ENCODE measurements at regions not wholly inside any gene's neighbourhood (a gene's known extent, or its start where the extent isn't known, plus 50 kb on each side); places are given as distances from the start of the nearest gene placed in this dataset.
"Not testable (repeated sequence)": the region's sequence is repeated elsewhere in the genome, so short reads cannot be mapped to it uniquely, and the experiment has no call there.

DNA sequence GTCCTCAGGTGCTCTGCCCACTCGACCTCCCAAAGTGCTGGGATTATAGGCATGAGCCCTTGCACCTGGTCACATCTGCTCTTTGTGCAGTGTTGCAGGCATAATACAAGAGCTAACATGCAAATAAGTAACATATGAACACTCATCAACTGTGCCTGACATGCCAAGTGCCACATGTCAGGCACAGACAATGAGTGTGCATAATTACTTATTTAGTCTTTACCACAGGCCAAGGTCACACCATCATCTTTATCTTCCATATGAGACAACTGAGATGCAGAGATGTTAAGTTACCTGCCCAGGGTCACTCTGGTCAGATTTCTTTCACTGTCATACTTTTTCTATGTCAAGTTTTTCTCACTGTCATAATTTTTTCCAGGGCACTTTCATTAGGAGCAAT lies 126.1 kb downstream of the PPIAL4G start:
- DNase-seq (ENCODE audit: low spot score), result no peak

DNA sequence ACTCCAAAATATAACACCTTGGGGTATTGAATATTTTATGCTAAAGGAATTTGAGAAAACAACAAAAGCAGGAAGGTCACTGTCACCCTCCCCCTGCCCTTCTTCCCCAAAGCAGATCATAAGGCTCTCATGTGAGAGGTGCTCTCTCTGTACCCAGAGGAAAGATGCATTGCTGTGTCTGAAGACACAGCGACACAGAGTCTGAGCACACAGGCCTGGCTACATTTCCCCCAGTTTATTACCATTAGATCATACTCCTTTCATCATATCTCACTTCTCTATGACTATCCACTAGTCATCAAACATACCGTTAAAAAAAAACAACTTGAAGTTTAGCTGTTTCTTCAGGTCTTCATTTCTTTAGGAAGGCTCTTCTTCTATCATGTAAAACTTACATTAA lies 127.1 kb downstream of the PPIAL4G start:
- no peak for DNase-seq (ENCODE audit: low spot score)

DNA sequence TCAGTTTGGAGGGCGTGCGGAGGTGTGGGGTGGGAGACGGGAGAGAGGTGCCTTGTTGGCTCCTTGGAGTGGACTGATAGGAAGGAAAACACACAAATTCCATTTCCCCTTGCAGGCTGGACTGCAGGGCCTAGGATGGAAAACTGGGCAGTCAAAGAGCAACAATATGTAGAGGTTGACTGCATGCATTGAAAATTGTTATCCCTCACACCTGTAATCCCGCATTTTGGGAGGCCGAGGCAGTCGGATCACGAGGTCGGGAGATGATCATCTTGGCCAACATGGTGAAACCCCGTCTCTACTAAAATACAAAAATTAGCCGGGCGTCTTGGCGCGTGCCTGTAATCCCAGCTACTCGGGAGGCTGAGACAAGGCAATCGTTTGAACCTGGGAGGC lies 128.2 kb downstream of the PPIAL4G start:
- no peak for DNase-seq (ENCODE audit: low spot score)

DNA sequence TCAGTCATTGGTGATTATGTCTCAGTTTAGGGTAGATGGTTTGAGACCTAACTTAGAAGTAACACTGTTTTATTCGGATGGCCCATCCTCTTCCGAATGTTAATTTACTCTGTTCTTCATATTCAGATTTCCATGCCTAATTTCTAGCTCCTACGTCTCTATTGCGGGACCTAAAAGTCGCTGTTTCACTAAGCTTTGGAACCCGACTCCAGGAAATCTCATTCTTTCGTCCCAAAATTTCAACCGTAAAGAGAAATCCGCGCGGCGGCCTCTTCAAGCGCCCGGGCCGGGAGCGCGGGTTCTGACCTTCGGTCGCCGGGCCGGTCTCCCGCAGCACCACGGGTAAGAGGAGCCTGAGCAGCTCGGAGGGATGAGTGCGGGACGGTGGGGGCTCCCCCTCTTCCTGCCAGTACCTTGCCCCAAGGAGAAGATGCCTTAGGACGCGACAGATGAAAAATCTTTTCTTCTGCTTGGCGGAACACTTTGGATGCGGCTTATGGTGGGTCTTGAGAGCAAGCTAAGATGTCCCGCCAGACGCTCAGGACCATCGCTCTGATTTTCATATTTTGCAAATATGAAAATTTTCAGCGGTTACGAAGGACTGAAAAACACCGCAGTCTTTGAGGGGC lies 128.7 kb downstream of the PPIAL4G start:
- DNase-seq (ENCODE audit: low spot score), result no peak

DNA sequence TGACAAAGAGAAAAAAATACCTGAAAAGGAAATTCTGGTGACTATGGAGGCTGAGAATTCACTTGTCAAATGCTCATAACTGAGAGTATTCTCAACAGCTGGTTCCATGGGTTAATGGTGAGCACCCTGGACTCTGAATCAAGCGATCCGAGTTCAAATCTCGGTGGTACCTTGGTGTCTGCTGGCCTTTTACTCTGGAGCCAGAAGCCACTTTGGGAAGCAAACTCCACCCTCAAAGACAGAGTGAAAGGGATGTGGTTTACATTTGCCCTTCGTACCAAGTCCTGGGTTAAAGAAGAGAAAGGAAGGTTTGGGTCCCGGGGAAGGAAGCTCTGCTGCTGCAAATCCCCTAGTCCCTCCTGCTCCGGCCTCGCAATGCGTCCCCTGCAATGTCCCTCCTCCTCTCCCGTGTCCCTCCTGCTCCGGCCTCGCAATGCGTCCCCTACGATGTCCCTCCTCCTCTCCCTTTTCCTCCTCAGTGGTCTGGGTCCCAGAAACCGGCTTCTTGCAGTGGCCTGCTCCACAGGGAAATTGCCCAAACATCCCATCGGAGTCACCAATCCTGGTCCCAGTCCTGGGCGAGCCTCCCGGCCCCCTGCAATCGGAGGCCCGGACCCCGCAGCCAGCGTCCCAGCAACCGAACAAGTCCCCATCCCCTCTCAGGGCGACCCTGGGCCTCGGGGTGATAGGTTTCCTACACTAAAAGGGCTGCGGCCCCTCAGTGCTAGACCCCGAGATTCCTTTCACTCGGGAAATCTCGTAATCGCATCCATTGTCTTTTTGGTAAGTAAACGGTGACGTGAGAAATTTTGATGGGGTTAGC lies 129.4 kb downstream of the PPIAL4G start:
- no peak for DNase-seq (ENCODE audit: low spot score)

DNA sequence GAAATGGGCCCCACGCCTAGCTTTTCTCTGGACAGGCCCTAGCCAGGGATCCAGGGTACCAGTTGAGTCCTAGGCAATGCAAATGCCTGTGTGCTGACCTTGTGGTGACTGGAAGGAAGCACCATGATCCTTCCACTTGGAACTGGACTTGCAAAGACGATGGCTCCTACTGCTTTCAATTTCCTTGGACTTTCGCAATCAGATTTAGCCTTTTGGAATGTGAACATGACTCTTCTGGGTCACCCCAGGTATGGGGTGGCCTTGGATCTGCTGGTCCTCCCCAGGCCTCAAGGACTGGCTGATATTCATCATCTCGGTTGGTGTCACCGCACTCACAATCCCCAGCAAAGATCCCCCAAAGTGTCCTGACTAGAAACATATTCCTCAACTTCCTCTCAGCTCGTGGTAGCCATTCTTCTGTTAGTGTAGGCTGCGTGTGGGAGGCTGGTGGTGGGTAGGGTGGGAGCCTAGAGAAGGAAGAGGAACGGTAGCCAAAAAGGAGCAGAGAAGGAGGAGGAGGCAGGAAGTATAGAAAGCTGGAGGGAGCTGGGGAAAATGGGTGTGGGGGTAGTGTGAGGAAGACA lies 130.5 kb downstream of the PPIAL4G start:
- no peak for DNase-seq (ENCODE audit: low spot score)

DNA sequence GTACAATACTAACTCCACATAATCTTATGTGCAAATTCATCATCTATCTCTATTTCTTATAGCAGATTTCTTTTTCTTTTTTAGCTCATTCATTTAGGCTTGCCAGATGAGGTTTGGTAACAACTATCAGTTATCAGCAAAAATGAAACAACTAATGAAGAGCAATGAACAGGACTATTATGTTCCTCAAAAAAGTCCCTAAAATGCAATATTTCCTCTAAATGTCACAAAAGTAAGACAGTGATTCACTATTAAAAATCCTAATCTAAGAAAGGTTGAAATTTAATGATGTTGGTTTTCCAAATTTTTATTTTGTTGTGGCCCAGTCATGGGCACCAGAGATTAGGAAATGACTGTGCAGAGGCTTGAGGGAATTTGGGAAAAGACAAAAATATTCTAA lies 135.3 kb downstream of the PPIAL4G start:
- DNase-seq (ENCODE audit: low spot score), result no peak

DNA sequence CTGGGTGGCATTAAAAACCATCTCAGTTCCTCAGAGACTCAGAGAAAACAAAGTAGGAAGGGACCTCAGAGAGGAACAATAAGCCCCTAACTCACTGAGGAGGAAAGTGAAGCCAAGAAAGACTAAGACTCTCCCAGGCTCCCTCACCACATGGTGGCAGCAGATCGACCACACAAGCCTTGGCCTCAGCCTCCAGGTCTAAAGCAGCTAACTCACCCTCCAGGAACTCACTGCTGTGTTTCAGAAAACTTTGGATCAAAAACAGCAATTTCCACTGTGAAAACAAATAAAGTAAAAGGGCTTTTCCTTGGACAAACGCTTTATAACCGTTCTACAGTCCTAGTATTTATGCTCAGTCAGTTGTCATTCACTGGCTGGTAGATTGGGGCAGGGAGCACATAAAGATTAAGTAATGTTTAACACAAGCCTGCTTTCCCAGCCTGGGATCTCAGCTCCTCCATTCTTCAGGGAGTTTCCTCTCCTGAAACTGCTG lies 137.4 kb downstream of the PPIAL4G start:
- DNase-seq (ENCODE audit: low spot score), result not testable (repeated sequence)

DNA sequence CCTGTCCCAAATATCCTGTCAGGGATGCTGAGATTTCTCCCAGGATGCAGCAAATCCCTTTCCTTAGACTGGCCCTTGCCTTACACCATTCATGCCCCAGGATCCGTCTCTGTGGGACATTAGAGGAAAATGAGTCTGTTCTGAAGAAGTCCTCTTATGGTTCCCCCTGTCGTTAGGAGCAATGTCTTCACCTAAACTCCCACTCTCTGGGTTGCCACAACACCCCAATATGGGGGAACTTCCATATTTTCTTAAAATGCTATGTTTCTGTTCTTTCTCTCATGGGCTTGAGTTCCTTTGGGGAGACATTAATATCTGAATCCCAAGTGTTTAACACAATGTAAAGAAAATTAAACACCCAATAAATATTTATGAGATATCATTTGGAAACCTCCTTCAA lies 138.5 kb downstream of the PPIAL4G start:
- not testable (repeated sequence) for DNase-seq (ENCODE audit: low spot score)

DNA sequence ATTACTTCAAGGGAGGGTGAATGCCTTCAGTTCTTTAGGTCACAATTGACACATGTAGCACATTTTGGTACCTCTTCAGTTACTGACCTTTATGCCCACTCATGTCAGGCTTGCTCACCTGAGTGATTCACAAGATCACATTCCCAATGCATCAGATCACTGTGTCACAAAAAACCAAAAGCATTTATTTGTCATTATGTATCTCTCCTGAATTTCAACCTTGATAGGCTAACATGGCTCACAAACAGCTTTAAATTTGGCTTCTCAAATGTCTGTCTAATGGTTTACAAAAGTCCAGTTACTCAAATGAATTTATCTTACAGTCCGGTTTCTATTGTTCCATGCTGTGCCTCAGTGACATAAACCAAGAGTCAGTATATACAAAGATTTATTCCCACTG lies 141.4 kb downstream of the PPIAL4G start:
- DNase-seq (ENCODE audit: low spot score), result not testable (repeated sequence)

DNA sequence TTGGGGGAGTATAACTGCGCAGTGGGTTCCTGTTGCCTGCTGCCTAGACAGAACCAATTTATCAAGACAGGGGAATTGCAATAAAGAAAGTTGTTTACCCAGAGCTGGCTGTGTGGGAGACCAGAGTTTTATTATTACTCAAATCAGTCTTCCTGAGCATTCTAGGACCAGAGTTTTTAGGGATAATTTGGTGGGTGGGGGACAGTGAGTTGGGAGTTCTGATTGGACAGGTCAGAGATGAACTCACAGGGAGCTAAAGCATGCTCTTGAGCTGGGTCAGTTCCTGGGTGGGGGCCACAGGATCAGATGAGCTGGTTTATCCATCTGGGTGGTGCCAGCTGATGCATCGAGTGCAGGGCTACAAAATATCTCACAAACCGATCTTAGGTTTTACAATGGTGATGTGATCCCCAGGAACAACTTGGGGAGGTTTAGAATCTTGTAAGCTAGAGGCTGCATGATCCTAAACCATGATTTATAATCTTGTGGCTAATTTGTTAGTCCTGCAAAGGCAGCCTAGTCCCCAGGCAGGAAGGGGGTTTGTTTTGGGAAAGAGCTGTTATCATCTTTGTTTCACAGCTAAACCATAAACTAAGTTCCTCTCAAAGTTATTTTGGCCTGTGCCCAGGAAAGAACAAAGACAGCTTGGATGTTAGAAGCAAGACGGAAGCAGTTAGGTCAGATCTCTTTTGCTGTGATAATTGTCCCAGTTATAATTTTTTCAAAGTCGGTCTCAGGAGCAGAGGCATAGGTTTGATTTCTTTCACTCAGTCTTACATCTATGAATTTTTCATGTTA lies 146.8 kb downstream of the PPIAL4G start:
- DNase-seq (ENCODE audit: low spot score), result not testable (repeated sequence)

DNA sequence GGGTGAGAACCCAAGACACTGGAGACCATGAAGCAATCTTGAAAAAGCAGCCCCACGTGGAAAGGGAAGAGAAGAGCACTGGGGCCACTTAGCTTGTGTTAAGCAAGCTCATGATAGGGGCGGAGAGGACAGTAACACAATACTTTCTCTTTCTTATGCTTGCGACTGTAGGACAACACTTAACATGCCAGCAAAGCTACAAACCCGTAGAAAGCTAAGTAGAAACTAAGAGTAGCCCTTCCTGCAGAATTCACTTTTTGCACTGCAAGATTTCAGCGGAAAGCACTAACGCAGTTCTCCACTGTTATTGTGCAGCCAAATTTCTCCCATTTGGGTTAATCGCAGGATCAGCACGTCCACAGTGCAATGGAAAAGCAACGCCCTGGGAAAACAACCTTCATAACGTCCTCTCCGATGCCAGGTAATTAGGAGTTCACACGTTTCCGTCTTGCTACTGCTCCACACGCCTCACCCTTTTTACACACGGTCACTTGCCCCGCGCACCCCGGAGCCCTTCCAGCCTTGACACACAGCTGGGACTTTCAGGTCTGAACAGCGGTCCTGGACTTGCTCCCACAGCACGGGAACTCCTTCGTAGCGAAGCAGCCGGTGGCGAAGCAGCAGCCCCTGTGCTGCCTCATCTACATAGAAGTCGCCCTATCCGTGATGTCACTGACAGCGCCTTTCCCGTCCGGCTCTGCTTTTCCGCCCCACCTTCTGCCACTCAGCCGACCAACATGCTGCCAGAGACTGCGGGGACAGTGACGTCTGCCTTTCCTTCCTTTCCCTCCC lies 148.6 kb downstream of the PPIAL4G start:
- peak; percentile 87 for DNase-seq (ENCODE audit: low spot score)

DNA sequence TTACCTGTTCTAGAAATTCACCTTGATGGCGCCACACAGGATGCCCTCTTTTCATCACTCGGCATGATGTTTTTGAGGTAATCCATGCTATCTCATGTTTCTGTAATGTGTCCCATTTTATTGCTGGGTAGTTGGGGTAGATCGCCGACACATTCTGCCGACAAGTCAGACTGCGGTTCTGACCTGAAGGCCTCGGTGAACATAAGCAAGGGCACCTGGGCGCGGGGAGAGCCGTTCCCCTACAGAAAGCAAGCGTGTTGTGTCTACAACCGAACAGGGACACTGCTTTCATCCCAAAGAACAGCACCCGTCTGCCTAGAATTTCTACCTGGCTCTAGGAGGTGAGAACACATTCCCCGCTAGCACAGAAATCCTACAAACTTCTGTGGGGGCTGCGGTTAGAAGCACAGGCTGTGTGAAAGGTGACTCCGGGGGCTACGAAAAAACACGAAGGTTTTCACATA lies 149.2 kb downstream of the PPIAL4G start:
- DNase-seq (ENCODE audit: low spot score), result no peak

DNA sequence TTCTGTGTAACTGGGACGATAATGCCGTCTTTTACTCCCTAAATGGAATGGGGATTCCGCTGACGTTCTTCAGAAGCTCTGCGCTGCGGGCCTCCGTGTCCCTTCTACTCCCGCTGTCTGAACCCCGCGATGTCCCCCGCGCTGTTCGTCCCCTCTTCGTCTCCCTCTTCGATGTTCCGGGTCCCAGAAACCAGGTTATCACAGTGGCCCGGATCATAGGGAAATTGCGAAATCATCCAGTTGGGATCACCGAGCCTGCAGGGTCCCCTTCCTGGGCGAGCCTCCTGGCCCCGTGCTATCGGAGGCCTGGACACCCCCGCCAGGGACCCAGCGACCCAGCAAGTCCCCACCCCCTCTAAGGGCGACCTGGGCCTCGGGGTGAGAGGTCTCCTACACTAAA lies 154.2 kb downstream of the PPIAL4G start:
- DNase-seq (ENCODE audit: low spot score), result no peak

DNA sequence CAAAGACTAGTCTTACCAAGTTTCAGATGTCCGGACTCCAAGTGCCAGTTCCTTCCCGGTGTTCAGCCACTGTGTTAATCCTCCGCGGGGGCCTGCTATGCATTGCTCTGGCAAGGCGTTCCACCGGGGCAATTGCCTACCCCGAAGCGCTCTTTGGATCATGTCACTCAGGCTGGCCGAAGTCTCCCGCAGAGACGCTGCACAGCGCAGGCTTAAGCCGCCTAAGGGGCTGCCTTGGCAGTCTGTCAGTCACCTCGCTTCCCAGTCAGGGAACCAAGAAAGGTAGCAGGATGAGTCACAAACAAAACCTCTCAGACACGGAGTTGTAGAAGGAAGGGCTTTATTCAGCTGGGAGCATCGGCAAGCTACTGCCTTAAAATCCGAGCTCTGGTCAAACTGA lies 158.1 kb downstream of the PPIAL4G start:
- DNase-seq (ENCODE audit: low spot score), result not testable (repeated sequence)

DNA sequence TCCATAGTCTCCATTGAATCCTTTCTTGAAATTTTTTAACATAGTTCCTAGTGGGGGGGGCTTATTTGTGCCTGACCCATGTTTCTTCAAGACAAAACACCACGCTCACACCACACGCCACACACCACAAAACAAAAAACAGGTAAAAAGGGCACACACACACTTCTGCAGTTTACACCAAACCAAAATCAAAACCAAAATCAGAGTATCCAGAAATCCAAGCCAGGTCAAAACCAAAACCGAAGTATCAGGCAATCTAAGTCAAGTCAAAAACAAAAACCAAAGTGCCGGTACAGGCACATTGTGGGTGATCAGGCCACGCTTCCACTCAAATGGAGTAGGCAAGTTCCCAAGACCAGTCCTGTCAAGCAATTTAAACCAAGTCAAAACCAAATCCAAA lies 158.6 kb downstream of the PPIAL4G start:
- not testable (repeated sequence) for DNase-seq (ENCODE audit: low spot score)

DNA sequence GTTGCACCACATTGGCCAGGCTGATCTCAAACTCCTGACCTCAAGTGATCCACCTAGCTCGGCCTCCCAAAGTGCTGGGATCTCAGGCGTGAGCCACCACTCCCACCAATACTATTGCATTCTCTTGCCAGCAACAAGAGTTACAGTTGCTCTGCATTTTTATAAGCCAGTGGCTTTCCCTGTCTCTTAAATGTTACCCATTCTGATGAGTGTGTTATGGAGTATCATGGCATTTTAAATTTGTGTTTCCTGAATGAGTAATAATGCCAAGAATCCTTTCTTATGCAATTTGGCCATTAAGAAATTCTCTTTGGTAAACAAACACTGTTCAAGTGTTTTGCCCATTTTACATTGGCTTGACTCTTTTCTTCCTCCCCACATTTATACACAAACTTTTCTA lies 163.0 kb downstream of the PPIAL4G start:
- not testable (repeated sequence) for DNase-seq (ENCODE audit: low spot score)

DNA sequence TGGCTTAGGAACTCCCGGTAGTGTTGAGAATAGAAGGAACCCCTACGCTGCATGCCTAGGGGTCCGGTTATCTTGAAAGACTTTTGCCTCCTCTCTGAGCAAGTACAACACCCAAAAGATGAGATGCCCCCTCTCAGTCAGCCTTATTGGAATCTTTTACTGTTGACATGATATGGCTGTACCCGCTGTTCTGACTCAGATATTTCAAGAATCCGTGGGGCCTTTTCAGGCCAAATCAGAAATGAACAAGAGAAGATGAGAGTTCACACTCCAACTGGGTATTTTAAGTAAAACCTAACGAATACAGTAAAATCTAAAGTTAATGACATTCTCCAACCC lies 164.2 kb downstream of the PPIAL4G start:
- DNase-seq (ENCODE audit: low spot score), result no peak

DNA sequence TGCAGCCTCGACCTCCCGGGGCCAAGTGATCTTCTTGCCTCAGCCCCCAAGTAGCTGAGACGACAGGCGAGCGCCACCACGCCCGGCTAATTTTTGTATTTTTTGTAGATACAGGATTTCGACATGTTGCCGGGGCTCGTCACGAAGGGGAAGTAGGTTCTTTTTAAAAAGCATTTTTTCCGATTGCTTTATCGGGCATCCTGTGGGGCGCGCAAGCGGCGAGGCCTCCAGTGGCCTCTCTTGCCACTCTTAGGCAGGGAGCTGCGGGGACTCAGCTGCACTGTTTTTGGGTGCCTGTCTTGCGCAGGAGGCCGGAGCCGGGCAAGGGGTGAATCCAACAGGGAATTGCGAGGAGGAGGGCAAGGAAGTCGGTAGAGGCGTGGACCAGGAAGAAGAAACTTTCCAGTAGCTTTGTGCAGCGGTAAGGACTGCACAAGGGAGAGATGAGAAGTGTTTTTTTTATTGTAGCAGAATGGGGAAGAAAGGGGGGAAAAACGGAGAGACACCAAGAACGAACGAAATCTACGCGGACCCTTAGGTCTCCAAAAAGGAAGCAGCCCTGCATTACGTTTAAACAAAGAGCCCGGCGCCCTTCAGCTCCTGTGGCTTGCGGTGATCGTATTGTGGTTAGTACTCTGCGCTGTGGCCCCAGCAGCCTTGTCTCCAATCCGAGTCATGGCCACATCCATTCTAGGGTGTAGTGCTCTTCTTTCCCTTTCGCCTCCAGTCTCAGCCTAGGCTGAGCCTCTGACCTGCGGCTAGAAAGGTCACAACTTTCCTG lies 164.8 kb downstream of the PPIAL4G start:
- DNase-seq (ENCODE audit: low spot score), result no peak

DNA sequence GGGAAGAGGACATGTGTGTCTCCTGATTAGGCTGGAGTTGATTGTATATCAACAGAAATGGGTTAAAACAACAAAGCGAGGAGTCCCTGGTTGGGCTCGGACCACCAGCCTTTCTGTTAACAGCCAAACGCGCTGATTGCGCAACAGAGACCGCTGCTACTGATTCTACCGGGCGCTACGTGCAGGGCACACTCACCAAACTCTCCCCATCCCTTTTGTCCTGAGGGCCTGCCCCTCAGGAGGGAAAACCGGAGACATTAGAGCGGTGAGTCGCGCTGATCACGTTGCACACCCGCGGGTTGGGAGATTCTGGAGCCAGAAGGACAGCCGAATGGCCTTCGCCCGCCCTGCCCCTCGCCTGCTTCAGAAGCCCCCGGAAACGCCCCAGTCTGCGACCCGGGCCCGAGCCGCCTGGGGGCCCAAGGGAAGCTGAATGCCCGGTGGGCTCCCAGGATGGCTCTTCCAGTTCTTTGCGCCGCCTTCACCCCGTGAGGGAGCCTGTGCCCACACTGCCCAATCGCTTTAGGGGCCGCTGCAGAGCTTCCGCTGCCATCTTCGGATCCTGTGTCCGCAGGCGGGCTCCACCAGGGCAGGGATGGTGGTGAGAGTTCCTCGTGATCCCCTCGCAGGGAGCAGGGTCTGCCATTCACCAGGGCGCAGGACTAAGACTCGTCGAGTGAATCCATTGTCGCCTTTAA lies 165.4 kb upstream of the NBPF11 start:
- no peak for DNase-seq (ENCODE audit: low spot score)
